SK-N-SH (cell line): ENCODE measurements at regions not wholly inside any gene's neighbourhood (a gene's known extent, or its start where the extent isn't known, plus 50 kb on each side); places are given as distances from the start of the nearest gene placed in this dataset.

Experiments used
- CTCF ChIA-PET: fragments of 300-600, 350-600 bp; formaldehyde crosslinking; extraction: SDS; loops from one replicate; lab custom pipeline; 2021; lab: Yijun Ruan, JAX
- POLR2A ChIA-PET: fragments of 350-600 bp; sonication (Branson Sonifier 250); formaldehyde crosslinking; extraction: SDS; loops from one replicate; lab custom pipeline; 2020; ENCODE audit warnings: antibody characterized with exemption, inconsistent platforms; lab: Yijun Ruan, JAX
- DNase-seq: peaks from one replicate; pipeline ENCODE4 v3.0.0; 2012
- H2AFZ ChIP-seq: fragments of 200-600 bp; sonication (generic); 2 replicates; pipeline ENCODE4 v1.8.1; 2016; ENCODE audit warnings: antibody characterized with exemption, mild to moderate bottlenecking, low read depth
- H3F3A ChIP-seq: fragments of 200-600 bp; sonication (generic); replicated peaks from 2 replicates; pipeline ENCODE3; 2016; ENCODE audit warnings: antibody characterized with exemption, mild to moderate bottlenecking; ENCODE audit not compliant: insufficient read depth
- H3K27ac ChIP-seq, 2 experiments: fragments of 200-500 bp in 1 of 2; fragments of 200-600 bp in 1 of 2; sonication (Bioruptor generic) in 1 of 2; sonication (generic), shearing (Covaris generic) in 1 of 2; 2 replicates each; pipeline versions ENCODE4 v1.5.1 to v1.6.1; 2014 to 2016; ENCODE audit warnings: low read depth in 2 of 2, inconsistent platforms in 1 of 2, low read length in 1 of 2, mild to moderate bottlenecking in 1 of 2, mixed read lengths in 1 of 2
- H3K27me3 ChIP-seq: fragments of 200-600 bp; sonication (generic), shearing (Covaris generic); 2 replicates; pipeline ENCODE4 v1.6.1; 2016; ENCODE audit warnings: mixed run types; ENCODE audit not compliant: insufficient read depth
- H3K36me3 ChIP-seq, 2 experiments: fragments of 200-500 bp in 1 of 2; fragments of 200-600 bp in 1 of 2; sonication (Bioruptor generic) in 1 of 2; sonication (generic) in 1 of 2; replicated peaks in 1 of 2; 2 replicates each; pipeline versions ENCODE3 to v1.5.1; 2014 to 2016; ENCODE audit warnings: low read length in 1 of 2, mild to moderate bottlenecking in 1 of 2; ENCODE audit not compliant: insufficient read depth in 2 of 2, control insufficient read depth in 1 of 2
- H3K4me1 ChIP-seq, 2 experiments: fragments of 200-500 bp in 1 of 2; fragments of 200-600 bp in 1 of 2; sonication (Bioruptor generic) in 1 of 2; sonication (generic), shearing (Covaris generic) in 1 of 2; 2 replicates each; pipeline versions ENCODE4 v1.5.1 to v1.6.1; 2014 to 2016; ENCODE audit warnings: low read depth in 1 of 2, low read length in 1 of 2, mixed run types in 1 of 2; ENCODE audit not compliant: insufficient read depth in 2 of 2, control insufficient read depth in 1 of 2
- H3K4me2 ChIP-seq: fragments of 200-600 bp; sonication (generic), shearing (Covaris generic); 2 replicates; pipeline ENCODE4 v1.6.1; 2017; ENCODE audit warnings: mixed run types
- H3K4me3 ChIP-seq, 2 experiments: fragments of 200-500 bp in 1 of 2; fragments of 200-600 bp in 1 of 2; sonication (Bioruptor generic) in 1 of 2; sonication (generic), shearing (Covaris generic) in 1 of 2; 2 replicates each; pipeline versions ENCODE4 v1.5.1 to v1.8.1; 2014 to 2016; ENCODE audit warnings: low read depth in 2 of 2, inconsistent platforms in 1 of 2, low read length in 1 of 2, mild to moderate bottlenecking in 1 of 2, mixed read lengths in 1 of 2, moderate library complexity in 1 of 2
- H3K79me2 ChIP-seq: fragments of 200-600 bp; sonication (generic); 2 replicates; pipeline ENCODE4 v1.8.1; 2017; ENCODE audit warnings: mild to moderate bottlenecking; ENCODE audit not compliant: insufficient read depth
- H3K9ac ChIP-seq: fragments of 200-600 bp; sonication (generic); 2 replicates; pipeline ENCODE4 v1.6.1; 2017; ENCODE audit warnings: mixed run types
- H3K9me2 ChIP-seq: fragments of 200-600 bp; sonication (generic); 2 replicates; pipeline ENCODE4 v1.6.1; 2017; ENCODE audit warnings: mixed run types
- H3K9me3 ChIP-seq: fragments of 200-600 bp; sonication (generic); 2 replicates; pipeline ENCODE4 v1.6.1; 2017; ENCODE audit warnings: mixed run types, mild to moderate bottlenecking, moderate library complexity
- H4K20me1 ChIP-seq: fragments of 200-600 bp; sonication (generic); 2 replicates; pipeline ENCODE4 v1.6.1; 2017; ENCODE audit warnings: mild to moderate bottlenecking, mixed run types; ENCODE audit not compliant: insufficient read depth
- CTCF ChIP-seq: fragments of 200-600 bp; sonication (generic); IDR thresholded peaks from 2 replicates; pipeline ENCODE4 v1.6.1; 2017; ENCODE audit warnings: antibody characterized with exemption, mild to moderate bottlenecking, moderate library complexity
- EP300 ChIP-seq, 2 experiments: IDR thresholded peaks; 2 replicates each; pipeline versions ENCODE4 v1.4.0 to v1.6.1; 2012; ENCODE audit warnings: borderline replicate concordance in 1 of 2, low read depth in 1 of 2, low read length in 1 of 2
- EZH2phosphoT487 ChIP-seq: fragments of 200-600 bp; sonication (generic); IDR thresholded peaks from 2 replicates; pipeline ENCODE4 v1.6.1; 2017; ENCODE audit warnings: low read depth, mixed run types, mild to moderate bottlenecking, antibody characterized with exemption, moderate library complexity, borderline replicate concordance
- FOXJ3 ChIP-seq: sonication (generic); formaldehyde crosslinking; IDR thresholded peaks from 2 replicates; pipeline ENCODE4 v1.5.1; 2020; ENCODE audit warnings: mild to moderate bottlenecking, missing genetic modification reagents
- GABPA ChIP-seq: IDR thresholded peaks from 2 replicates; pipeline ENCODE4 v1.4.0; 2012; ENCODE audit warnings: low read depth, mild to moderate bottlenecking
- PBX3 ChIP-seq: IDR thresholded peaks from 2 replicates; pipeline ENCODE4; 2012
- POLR2AphosphoS5 ChIP-seq: IDR thresholded peaks from 2 replicates; pipeline ENCODE4 v1.6.1; 2012; ENCODE audit warnings: low read depth, low read length
- RAD21 ChIP-seq: IDR thresholded peaks from 2 replicates; pipeline ENCODE4 v1.6.1; 2012; ENCODE audit warnings: mild to moderate bottlenecking, low read length
- RFX5 ChIP-seq: IDR thresholded peaks from 2 replicates; pipeline ENCODE4 v1.6.1; 2012; ENCODE audit warnings: mild to moderate bottlenecking, improper control_type of control experiment, low read length
- RXRA ChIP-seq: IDR thresholded peaks from 2 replicates; pipeline ENCODE4 v1.4.0; 2012; ENCODE audit warnings: low read depth, mild to moderate bottlenecking, borderline replicate concordance
- ZBTB33 ChIP-seq: IDR thresholded peaks from 2 replicates; pipeline ENCODE4 v1.4.0; 2012; ENCODE audit warnings: low read depth, borderline replicate concordance
- WGBS: methylation state at CpG from one replicate; pipeline ENCODE4 v1.1.6; 2017; ENCODE audit warnings: low lambda C conversion rate; 5-methylcytosine and 5-hydroxymethylcytosine counted together
- TF ChIP-seq, protein P1 (sequence below): fragments of 150-350 bp; IDR thresholded peaks from 2 replicates; pipeline ENCODE4 v1.6.1; 2016; ENCODE audit warnings: mild to moderate bottlenecking, low read depth, low read length
- TF ChIP-seq, protein P2 (sequence below): fragments of 150-350 bp; IDR thresholded peaks from 2 replicates; pipeline ENCODE4 v1.6.1; 2017; ENCODE audit warnings: antibody characterized with exemption, low read length, low read depth, borderline replicate concordance

DNA sequence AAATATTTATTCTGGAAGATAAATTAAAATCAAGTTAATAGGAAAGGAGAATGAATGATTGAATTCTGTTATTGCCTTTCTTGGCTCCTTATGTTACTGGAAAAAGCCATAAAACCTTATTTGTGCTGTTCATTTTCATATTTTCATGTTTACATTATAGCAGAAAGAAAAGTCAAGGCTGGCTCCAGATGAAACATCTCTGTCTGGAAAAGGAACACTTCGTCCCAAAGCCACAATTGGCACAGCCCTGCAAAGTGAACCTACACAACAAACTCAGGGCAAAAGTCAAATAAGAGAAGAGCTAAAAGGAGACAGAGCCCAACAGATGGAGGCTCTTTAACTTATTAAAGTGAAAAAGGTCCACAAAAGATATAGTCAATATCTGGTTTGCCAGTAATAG, 73.4 kb downstream of the GTPBP8 start:
- CTCF ChIA-PET: interaction anchor here (1.0 kb wide), 1 partner anchor 13 kb away, joined by 3 read pairs; no protein-coding TSS in a partner anchor
- TF ChIP-seq GABPA: no peak
- TF ChIP-seq FOXJ3 (CRISPR knock-in tag): no peak
- TF ChIP-seq, protein P1, sequence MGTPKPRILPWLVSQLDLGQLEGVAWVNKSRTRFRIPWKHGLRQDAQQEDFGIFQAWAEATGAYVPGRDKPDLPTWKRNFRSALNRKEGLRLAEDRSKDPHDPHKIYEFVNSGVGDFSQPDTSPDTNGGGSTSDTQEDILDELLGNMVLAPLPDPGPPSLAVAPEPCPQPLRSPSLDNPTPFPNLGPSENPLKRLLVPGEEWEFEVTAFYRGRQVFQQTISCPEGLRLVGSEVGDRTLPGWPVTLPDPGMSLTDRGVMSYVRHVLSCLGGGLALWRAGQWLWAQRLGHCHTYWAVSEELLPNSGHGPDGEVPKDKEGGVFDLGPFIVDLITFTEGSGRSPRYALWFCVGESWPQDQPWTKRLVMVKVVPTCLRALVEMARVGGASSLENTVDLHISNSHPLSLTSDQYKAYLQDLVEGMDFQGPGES: no peak
- no peak for TF ChIP-seq CTCF
- TF ChIP-seq PBX3: no peak
- TF ChIP-seq EP300 (IDR thresholded peaks at IDR 0.05; ENCODE audit: borderline replicate concordance in 1 of 2, low read depth in 1 of 2, low read length in 1 of 2): no peak
- no peak for TF ChIP-seq POLR2AphosphoS5
- TF ChIP-seq RXRA: no peak
- TF ChIP-seq ZBTB33: no peak
- TF ChIP-seq, protein P2, sequence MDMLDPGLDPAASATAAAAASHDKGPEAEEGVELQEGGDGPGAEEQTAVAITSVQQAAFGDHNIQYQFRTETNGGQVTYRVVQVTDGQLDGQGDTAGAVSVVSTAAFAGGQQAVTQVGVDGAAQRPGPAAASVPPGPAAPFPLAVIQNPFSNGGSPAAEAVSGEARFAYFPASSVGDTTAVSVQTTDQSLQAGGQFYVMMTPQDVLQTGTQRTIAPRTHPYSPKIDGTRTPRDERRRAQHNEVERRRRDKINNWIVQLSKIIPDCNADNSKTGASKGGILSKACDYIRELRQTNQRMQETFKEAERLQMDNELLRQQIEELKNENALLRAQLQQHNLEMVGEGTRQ: no peak
- no peak for TF ChIP-seq RAD21
- no peak for TF ChIP-seq RFX5
- no peak for TF ChIP-seq EZH2phosphoT487
- TF ChIP-seq, all 33 proteins: peak for 0
- Histone ChIP-seq H2AFZ (no peak overlapping the region), H3K9me3 (no peaks in the 10 kb centered on the region), H3K27ac (no peak overlapping the region), H3K27me3 (no peaks in the 10 kb centered on the region), H3K4me2 (no peak overlapping the region), H3K9me2 (no peaks in the 10 kb centered on the region), H3K79me2 (no peaks in the 10 kb centered on the region), H3K36me3 (no peaks in the 10 kb centered on the region), H3K4me1 (no peaks in the 10 kb centered on the region), H3K4me3 (no peak overlapping the region), H3K9ac (no peak overlapping the region), H4K20me1 (no peaks in the 10 kb centered on the region), H3F3A (no peaks in the 10 kb centered on the region)
- DNase-seq: no peak
- WGBS: 92% methylated on average over 1 of the region's 1 CpG
- POLR2A ChIA-PET: no interaction called here
